KBM-7 (cell line): ENCODE measurements at regions not wholly inside any gene's neighbourhood (a gene's known extent, or its start where the extent isn't known, plus 50 kb on each side); places are given as distances from the start of the nearest gene placed in this dataset.

Source experiments
- DNase-seq: peaks from one replicate; pipeline ENCODE4 v3.0.0-alpha.2; 2015
- in situ Hi-C: fragments of 300-500 bp; cut with MboI; formaldehyde crosslinking; loops from 2 replicates; pipeline ENCODE4 v1.14.3; 2020; ENCODE audit warnings: low sequenced_read_pairs, low pct_unique_long_range_greater_than_20kb, mixed read lengths

DNA sequence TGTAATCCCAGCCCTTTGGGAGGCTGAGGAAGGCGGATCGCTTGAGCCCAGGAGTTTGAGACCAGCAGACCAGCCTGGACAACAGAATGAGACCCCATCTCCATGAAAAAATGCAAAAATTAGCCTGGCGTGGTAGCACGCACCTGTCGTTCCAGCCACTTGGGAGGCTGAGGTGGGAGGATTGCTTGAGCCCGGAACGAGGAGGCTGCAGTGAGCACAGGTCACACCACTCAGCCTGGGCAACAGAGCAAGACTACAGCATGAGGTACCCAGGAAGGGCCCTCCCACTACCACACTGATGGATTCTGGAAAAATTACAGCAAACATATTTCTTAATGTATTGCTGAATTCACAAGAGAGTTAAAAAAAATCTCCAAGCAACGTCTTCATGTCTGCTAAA lies 56.3 kb upstream of the HPCAL1 start:
- no peak for DNase-seq
- in situ Hi-C loops = no loop called here

DNA sequence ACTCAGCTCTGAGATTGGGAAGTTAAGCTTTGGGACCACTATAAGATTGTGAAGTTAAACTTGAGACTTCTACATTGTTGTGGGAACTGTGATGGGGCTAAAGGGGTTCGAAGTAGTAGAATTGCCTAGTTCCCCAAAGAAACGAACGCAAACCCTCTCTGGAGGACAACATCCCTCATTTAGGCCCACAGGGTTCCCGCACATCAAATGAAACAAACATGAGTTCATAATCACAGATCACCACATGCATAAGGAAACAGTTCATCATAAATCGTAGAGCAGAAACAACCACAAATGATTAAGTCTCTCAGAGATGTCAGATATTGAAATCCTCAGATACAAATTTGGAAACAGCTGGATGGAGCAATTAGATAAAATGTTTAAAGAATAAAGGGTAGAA lies 55.9 kb upstream of the HPCAL1 start:
- DNase-seq = no peak
- in situ Hi-C loops = no loop called here

DNA sequence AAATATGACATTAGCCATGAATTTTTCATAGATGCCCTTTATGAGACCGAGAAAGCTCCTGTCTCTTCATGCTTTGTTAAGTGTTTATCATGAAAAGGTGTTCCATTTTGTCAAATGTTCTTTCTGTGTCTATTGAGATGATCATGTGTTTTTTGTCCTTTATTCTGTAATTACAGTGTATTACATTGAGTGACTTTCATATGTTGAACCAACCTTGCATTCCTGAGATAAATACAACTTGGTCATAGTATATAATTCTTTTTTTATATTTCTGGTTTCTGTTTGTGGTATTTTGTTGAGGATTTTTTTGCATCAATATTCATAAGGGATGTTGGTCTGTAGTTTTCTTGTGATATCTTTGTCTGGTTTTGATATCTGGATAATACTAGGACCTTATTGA lies 52.9 kb upstream of the HPCAL1 start:
- no peak for DNase-seq
- in situ Hi-C loops = no loop called here

DNA sequence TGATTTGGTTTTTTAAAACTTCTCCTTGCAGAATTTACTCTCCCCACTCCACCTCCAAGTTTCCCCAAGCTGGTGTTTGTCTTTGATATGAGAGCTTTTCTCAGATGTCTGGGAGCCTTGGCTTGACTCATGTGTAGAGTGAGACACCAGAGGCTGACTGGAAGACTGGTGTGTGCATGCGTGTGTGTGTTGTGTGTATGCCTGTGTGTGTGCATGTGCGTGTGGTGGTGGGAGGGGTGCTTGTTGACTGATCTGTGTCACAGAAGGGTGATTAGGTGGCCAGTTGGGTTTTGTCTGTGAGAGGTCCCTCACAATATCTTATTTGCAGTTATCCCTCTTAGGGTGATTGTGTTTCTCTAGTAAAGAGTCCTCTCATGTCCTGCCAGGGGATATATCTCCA lies 50.5 kb upstream of the HPCAL1 start:
- DNase-seq = no peak
- in situ Hi-C loops = no loop called here

DNA sequence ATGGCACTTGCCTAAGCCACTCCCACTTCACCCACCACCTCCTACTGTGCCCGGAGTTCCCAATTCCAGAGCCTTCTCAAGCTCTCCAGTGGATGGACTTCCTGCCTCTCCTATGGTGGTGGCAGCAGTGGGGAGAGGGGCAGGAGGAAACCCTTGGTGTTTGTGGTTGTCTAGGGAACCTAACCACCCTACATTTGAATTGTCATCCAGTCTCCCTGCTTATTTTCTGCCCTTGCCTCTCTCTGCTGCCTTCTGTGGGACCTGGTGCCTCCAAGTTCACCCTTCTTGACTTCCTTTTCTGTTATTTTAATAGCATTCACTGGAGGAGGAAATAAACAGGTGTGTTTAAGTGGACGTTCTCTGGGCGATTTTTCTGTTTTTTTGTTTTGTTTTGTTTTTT lies 50.0 kb upstream of the HPCAL1 start:
- peak; percentile 79 for DNase-seq
- in situ Hi-C loops = no loop called here
